Psoas muscle (tissue), 7 donors: ENCODE measurements at regions not wholly inside any gene's neighbourhood (a gene's known extent, or its start where the extent isn't known, plus 50 kb on each side); places are given as distances from the start of the nearest gene placed in this dataset.
"Not testable (repeated sequence)": the region's sequence is repeated elsewhere in the genome, so short reads cannot be mapped to it uniquely, and the experiment has no call there.

ENCODE experiments used
- ATAC-seq, 4 donors: fragments of 200-7000 bp; cut with Tn5 transposase; one replicate each; pipeline ENCODE4 v1.9.1; 2020; ENCODE audit warnings: moderate library complexity in 3 of 4, mild to moderate bottlenecking in 2 of 4
- DNase-seq, 2 donors: peaks; one replicate each; pipeline ENCODE4 v3.0.0-alpha.2; 2020
- H3K27ac ChIP-seq: fragments of 200-600 bp; one replicate; pipeline ENCODE4 v1.8.0; 2022
- H3K27me3 ChIP-seq, 3 donors: fragments of 200-600 bp in 1 of 3; one replicate each; pipeline versions ENCODE4 v1.6.1 to v1.8.0; 2013 to 2022; ENCODE audit warnings: low read length in 2 of 3, mild to moderate bottlenecking in 2 of 3, moderate library complexity in 1 of 3; ENCODE audit not compliant: insufficient read depth in 3 of 3
- H3K36me3 ChIP-seq, 2 donors: fragments of 200-600 bp in 1 of 2; one replicate each; pipeline versions ENCODE4 v1.6.1 to v1.8.0; 2013 to 2022; ENCODE audit warnings: low read depth in 1 of 2, mild to moderate bottlenecking in 1 of 2, moderate library complexity in 1 of 2; ENCODE audit not compliant: insufficient read depth in 1 of 2
- H3K4me1 ChIP-seq: fragments of 200-600 bp; one replicate; pipeline ENCODE4 v1.8.0; 2022
- H3K4me3 ChIP-seq: fragments of 200-600 bp; one replicate; pipeline ENCODE4 v1.8.0; 2022; ENCODE audit warnings: mild to moderate bottlenecking
- H3K9me3 ChIP-seq: fragments of 200-600 bp; one replicate; pipeline ENCODE4 v1.8.0; 2022
- WGBS, 3 donors: extraction: QIAGEN DNeasy Blood & Tissue Kit; methylation state at CpG; one replicate each; pipeline versions ENCODE4 v1.1.6 to v1.1.7; 2013; 5-methylcytosine and 5-hydroxymethylcytosine counted together
- intact Hi-C, 2 donors: fragments of 100-400 bp; cut with DNase I; formaldehyde crosslinking; loops; one replicate each; pipeline versions ENCODE4 v1.11.0 to v1.14.2; 2022
- TF ChIP-seq, protein P1 (sequence below): fragments of 200-600 bp; IDR thresholded peaks from one replicate; pipeline ENCODE4 v1.8.0; 2022; ENCODE audit warnings: antibody characterized with exemption
- donor health status: healthy with polysubstance abuse.
- donor health status: DM: no; HTN: no; CAD: no; lungs with moderate emphysema.
- donor health status: Bipolar disorder and iron deficiency.
- donor health status: healthy.
- donor health status: DM: yes; HTN: yes; CAD: no.
- donor health status: DM: no; HTN: no; CAD: no.
- donor health status: DM: yes; HTN: yes; CAD: no.

DNA sequence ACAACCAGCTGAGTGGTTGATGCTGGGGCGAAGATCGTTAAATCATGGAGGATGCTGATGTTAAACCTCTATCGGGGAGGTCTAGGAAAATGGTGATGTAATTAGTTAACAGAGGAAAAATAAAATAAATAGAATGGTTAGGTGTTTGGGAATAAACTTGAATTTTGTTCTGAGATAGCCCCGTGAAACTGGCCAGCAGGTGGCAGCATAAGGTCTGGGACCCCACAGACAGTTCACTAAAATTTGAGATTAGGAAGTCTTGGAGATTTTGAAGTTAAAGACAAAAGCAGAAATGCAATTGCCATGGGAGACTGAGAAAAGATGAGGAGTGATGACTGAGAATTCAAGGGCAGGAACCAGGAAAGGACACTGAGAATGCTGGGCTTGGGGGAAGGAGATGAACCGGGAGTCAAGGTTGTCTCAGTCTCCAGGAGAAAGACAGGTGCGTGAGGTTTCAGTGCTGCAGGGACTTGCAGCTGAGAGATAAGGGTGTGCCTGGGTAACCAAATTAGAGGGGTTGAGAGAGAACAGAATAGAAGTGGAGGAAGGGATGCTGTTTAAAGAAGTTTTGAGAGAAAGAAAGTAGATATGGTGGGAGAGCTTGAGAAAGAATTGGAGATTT lies 248.0 kb downstream of the ZNF92 start:
- H3K9me3 ChIP-seq, H3K27ac ChIP-seq, H3K4me1 ChIP-seq, intact Hi-C loops, H3K4me3 ChIP-seq, ATAC-seq, H3K27me3 ChIP-seq, H3K36me3 ChIP-seq: not testable (repeated sequence)
- peak; percentile 23 to 51 for DNase-seq
- TF ChIP-seq, protein P1, sequence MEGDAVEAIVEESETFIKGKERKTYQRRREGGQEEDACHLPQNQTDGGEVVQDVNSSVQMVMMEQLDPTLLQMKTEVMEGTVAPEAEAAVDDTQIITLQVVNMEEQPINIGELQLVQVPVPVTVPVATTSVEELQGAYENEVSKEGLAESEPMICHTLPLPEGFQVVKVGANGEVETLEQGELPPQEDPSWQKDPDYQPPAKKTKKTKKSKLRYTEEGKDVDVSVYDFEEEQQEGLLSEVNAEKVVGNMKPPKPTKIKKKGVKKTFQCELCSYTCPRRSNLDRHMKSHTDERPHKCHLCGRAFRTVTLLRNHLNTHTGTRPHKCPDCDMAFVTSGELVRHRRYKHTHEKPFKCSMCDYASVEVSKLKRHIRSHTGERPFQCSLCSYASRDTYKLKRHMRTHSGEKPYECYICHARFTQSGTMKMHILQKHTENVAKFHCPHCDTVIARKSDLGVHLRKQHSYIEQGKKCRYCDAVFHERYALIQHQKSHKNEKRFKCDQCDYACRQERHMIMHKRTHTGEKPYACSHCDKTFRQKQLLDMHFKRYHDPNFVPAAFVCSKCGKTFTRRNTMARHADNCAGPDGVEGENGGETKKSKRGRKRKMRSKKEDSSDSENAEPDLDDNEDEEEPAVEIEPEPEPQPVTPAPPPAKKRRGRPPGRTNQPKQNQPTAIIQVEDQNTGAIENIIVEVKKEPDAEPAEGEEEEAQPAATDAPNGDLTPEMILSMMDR = peak; percentile 32
- 14 to 26% (median 19%) methylated on average over 4 to 5 of the region's 6 CpGs for WGBS, 3 donors

- DNase-seq, H3K4me1 ChIP-seq, intact Hi-C loops, H3K4me3 ChIP-seq, H3K36me3 ChIP-seq, ATAC-seq, H3K27ac ChIP-seq, H3K9me3 ChIP-seq, H3K27me3 ChIP-seq: not testable (repeated sequence)
- no CpG with 5 or more reads among the region's 1 CpG for WGBS, 3 donors
Observed at GRCh38 chr7:65631236-65631635, 241.6 kb upstream of the VKORC1L1 start.

- DNase-seq, intact Hi-C loops, H3K36me3 ChIP-seq, H3K4me1 ChIP-seq, H3K27me3 ChIP-seq, H3K4me3 ChIP-seq, H3K27ac ChIP-seq, H3K9me3 ChIP-seq: not testable (repeated sequence)
- peak in 1 of 4 donors; percentile 17 for ATAC-seq
- WGBS, 3 donors = no CpG with 5 or more reads among the region's 10 CpGs
Observed at GRCh38 chr7:65633587-65634404, 239.1 kb upstream of the VKORC1L1 start.

DNA sequence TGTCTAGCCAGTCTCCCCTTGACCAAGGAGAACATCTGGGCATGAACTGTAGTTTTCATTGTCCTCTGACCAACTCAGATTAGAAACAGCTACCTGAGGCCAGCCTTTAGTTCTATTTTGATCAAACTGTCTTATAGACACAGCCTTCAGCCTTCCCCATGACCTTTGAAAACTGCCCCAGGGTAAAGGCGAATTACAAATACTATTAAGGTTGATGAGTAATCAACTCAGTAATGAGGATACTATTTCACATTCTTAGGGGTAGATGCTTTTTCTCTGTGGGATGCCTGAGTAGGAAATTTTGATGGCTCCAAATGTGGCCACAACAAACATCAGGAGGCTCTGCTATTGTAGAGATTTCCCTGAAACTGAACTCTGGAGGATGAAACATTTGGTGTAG lies 234.0 kb upstream of the VKORC1L1 start:
- H3K4me1 ChIP-seq, H3K4me3 ChIP-seq, H3K27ac ChIP-seq, H3K27me3 ChIP-seq, H3K9me3 ChIP-seq, intact Hi-C loops, H3K36me3 ChIP-seq, ATAC-seq, DNase-seq: not testable (repeated sequence)
- WGBS, 3 donors = no CpG with 5 or more reads among the region's 1 CpG

DNA sequence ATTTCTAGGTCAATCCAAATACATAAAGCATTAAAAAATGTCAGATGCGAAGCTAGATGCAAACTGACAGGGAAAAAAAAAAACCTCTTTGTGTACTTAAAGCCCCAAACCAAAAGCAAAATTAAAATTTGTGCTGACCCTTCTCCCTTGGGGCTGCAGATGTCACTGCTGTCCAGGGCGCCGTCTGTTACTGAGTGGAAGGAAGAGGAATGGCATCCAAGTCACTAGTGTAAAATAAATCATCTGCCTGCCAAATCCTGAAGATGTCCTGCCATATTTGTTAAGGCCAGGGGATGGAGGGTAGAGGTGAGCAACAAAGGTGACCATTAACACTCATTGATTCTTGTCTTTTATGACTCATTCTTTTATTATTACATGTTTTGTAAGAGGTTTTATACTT lies 233.2 kb upstream of the VKORC1L1 start:
- H3K4me1 ChIP-seq, DNase-seq, H3K27me3 ChIP-seq, H3K4me3 ChIP-seq, H3K27ac ChIP-seq, H3K36me3 ChIP-seq, ATAC-seq, H3K9me3 ChIP-seq, intact Hi-C loops: not testable (repeated sequence)
- WGBS, 3 donors = no CpG with 5 or more reads among the region's 3 CpGs

DNA sequence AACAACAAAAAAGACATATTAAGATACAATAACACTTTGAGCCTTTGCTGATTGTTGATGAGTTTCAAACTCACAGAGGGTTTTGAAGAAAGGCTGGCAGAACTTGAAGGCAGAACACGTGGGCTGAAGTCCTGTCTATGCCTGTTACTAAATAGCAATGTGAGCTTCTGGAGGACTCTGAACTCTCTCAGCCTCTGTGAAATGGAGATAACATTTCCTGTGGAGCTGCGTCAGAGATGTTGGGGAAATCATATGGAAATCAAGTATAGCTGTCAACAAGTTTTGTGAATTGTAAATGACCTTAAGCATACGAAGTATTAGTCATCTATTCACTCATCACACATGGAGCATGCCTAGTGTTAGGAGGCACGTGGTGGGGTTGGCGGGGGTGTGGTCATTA lies 229.4 kb upstream of the VKORC1L1 start:
- H3K9me3 ChIP-seq, ATAC-seq, H3K27me3 ChIP-seq, H3K4me3 ChIP-seq, H3K36me3 ChIP-seq, H3K4me1 ChIP-seq, DNase-seq, intact Hi-C loops, H3K27ac ChIP-seq: not testable (repeated sequence)
- no CpG with 5 or more reads among the region's 5 CpGs for WGBS, 3 donors

GRCh38 chr7:65647153-65647964 lies 225.5 kb upstream of the VKORC1L1 start:
- H3K4me1 ChIP-seq, DNase-seq, intact Hi-C loops, H3K4me3 ChIP-seq, ATAC-seq, H3K9me3 ChIP-seq, H3K36me3 ChIP-seq, H3K27ac ChIP-seq, H3K27me3 ChIP-seq: not testable (repeated sequence)
- no CpG with 5 or more reads among the region's 78 CpGs for WGBS, 3 donors

DNA sequence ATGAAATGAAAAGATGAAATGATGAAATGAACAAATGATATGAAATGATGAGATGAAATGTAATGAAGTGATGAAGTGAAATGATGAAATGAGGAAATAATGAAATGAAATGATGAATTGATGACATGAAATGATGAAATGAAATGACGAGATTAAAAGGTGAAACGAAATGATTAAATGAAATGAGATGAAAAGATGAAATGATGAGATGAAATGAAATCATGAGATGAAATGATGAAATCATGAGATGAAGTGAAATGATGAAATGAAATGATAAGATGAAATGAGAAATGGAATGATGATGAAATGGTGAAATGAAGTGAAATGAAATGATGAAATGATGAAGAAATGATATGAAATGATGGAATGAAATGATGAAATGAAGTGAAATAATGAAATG lies 221.7 kb upstream of the VKORC1L1 start:
- H3K36me3 ChIP-seq, H3K27ac ChIP-seq, H3K9me3 ChIP-seq, H3K4me1 ChIP-seq, intact Hi-C loops, H3K4me3 ChIP-seq, ATAC-seq, DNase-seq, H3K27me3 ChIP-seq: not testable (repeated sequence)
- WGBS, 3 donors = 87 to 89% methylated on average over 2 of the region's 2 CpGs; no CpG with 5 or more reads in 1 of the 3 donors

- intact Hi-C loops, H3K27me3 ChIP-seq, H3K9me3 ChIP-seq, H3K36me3 ChIP-seq, DNase-seq, H3K4me1 ChIP-seq, ATAC-seq, H3K27ac ChIP-seq, H3K4me3 ChIP-seq: not testable (repeated sequence)
Observed at GRCh38 chr7:65651826-65652592, 220.9 kb upstream of the VKORC1L1 start.

DNA sequence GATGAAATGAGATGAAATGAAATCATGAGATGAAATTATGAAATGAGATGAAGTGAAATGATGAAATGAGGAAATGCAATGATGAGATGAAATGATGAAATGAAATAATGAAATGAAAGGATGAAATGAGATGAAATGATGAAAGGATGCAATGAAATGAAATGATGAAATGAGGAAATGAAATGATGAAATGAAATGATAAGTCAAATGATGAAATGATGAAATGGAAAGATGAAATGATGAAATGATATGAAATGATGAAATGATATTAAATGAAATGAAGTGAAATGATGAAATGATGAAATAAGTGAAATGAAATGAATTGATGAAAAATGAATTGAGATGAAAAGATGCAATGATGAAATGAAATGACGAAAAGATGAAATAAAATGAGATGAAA lies 220.2 kb upstream of the VKORC1L1 start:
- ATAC-seq, H3K27me3 ChIP-seq, H3K36me3 ChIP-seq, H3K4me3 ChIP-seq, DNase-seq, H3K27ac ChIP-seq, intact Hi-C loops, H3K4me1 ChIP-seq, H3K9me3 ChIP-seq: not testable (repeated sequence)
- no CpG with 5 or more reads among the region's 1 CpG for WGBS, 3 donors
